ENCODE measurements at regions not wholly inside any gene's neighbourhood (a gene's known extent, or its start where the extent isn't known, plus 50 kb on each side); places are given as distances from the start of the nearest gene placed in this dataset.

GRCh38 chr13:78978381-78978998, 319.5 kb upstream of the OBI1 start:
- peak; percentile 19 for DNase-seq (ENCODE audit: low read depth)

GRCh38 chr13:78977311-78977710, 318.4 kb upstream of the OBI1 start:
- DNase-seq (ENCODE audit: low read depth) = no peak

GRCh38 chr13:78976696-78977095, 317.7 kb upstream of the OBI1 start:
- no peak for DNase-seq (ENCODE audit: low read depth)

- no peak for DNase-seq (ENCODE audit: low read depth)
These were observed 313.6 kb upstream of the OBI1 start for GRCh38 chr13:78972561-78972960.

GRCh38 chr13:78971355-78972025, 312.5 kb upstream of the OBI1 start:
- DNase-seq (ENCODE audit: low read depth) = no peak

GRCh38 chr13:78960881-78961280, 301.9 kb upstream of the OBI1 start:
- no peak for DNase-seq (ENCODE audit: low read depth)

- no peak for DNase-seq (ENCODE audit: low read depth)
These were observed 299.1 kb upstream of the OBI1 start for GRCh38 chr13:78958006-78958405.

- no peak for DNase-seq (ENCODE audit: low read depth)
These were observed 281.6 kb upstream of the OBI1 start for GRCh38 chr13:78940455-78941130.

GRCh38 chr13:78934336-78934735, 275.4 kb upstream of the OBI1 start:
- DNase-seq (ENCODE audit: low read depth) = no peak

- DNase-seq (ENCODE audit: low read depth) = no peak
These were observed 256.1 kb upstream of the OBI1 start for GRCh38 chr13:78915015-78915414.

- no peak for DNase-seq (ENCODE audit: low read depth)
These were observed 254.7 kb upstream of the OBI1 start for GRCh38 chr13:78913656-78914055.

GRCh38 chr13:78910147-78910546, 251.2 kb upstream of the OBI1 start:
- DNase-seq (ENCODE audit: low read depth) = no peak

- DNase-seq (ENCODE audit: low read depth) = no peak
These were observed 250.3 kb upstream of the OBI1 start for GRCh38 chr13:78909276-78909675.

GRCh38 chr13:78907006-78907405, 248.1 kb upstream of the OBI1 start:
- DNase-seq (ENCODE audit: low read depth) = no peak

- DNase-seq (ENCODE audit: low read depth) = no peak
These were observed 238.2 kb upstream of the OBI1 start for GRCh38 chr13:78897200-78897599.

- DNase-seq (ENCODE audit: low read depth) = no peak
These were observed 225.6 kb upstream of the OBI1 start for GRCh38 chr13:78884571-78884970.

GRCh38 chr13:78881751-78882150, 222.8 kb upstream of the OBI1 start:
- no peak for DNase-seq (ENCODE audit: low read depth)

GRCh38 chr13:78881054-78881453, 222.1 kb upstream of the OBI1 start:
- DNase-seq (ENCODE audit: low read depth) = no peak

GRCh38 chr13:78876915-78877549, 218.1 kb upstream of the OBI1 start:
- no peak for DNase-seq (ENCODE audit: low read depth)

- DNase-seq (ENCODE audit: low read depth) = no peak
These were observed 217.0 kb upstream of the OBI1 start for GRCh38 chr13:78875792-78876580.

GRCh38 chr13:78868991-78869390, 210.0 kb upstream of the OBI1 start:
- DNase-seq (ENCODE audit: low read depth) = no peak

- no peak for DNase-seq (ENCODE audit: low read depth)
These were observed 208.7 kb upstream of the OBI1 start for GRCh38 chr13:78867655-78868054.
